ENCODE measurements at regions not wholly inside any gene's neighbourhood (a gene's known extent, or its start where the extent isn't known, plus 50 kb on each side); places are given as distances from the start of the nearest gene placed in this dataset.
A peak's percentile ranks its signal among the peaks of the same experiment; 100 is the strongest.

GRCh38 chr17:77746393-77746792, 212.1 kb upstream of the TNRC6C start:
- Histone ChIP-seq H2BK5ac (ENCODE audit: low read depth, low read length) (no peak overlapping the region), H3K23me2 (ENCODE audit: low read depth, low read length) (no peaks in the 10 kb centered on the region), H3K36me3 (ENCODE audit: control insufficient read depth in 2 of 4, insufficient read depth in 4 of 4, low read length in 3 of 4) (no peaks in the 10 kb centered on the region), H3K27me3 (replicated peaks in 1 of 4; ENCODE audit: control insufficient read depth in 3 of 4, extremely low read depth in 1 of 4, insufficient read depth in 3 of 4, low read length in 3 of 4) (peaks cover 0 to 8% (median 0%) of the 10 kb centered on the region in 4 experiments; a peak in 3 of 7 replicates), H3K27ac (ENCODE audit: low read depth, low read length) (no peak overlapping the region), H3K4me3 (ENCODE audit: extremely low read depth in 1 of 4, insufficient read depth in 2 of 4, low read depth in 3 of 4, low read length in 4 of 4) (no peak overlapping the region), H3K4me1 (replicated peaks in 1 of 4; ENCODE audit: control insufficient read depth in 3 of 4, insufficient read depth in 4 of 4, low read length in 3 of 4) (peaks cover 0 to 28% (median 5%) of the 10 kb centered on the region in 4 experiments; a peak in 4 of 7 replicates), H3K79me2 (ENCODE audit: control insufficient read depth in 1 of 2, insufficient read depth in 2 of 2, low read length in 2 of 2) (no peaks in the 10 kb centered on the region), H2AK5ac (ENCODE audit: low read depth, low read length) (no peak overlapping the region), H3K4me2 (ENCODE audit: insufficient read depth in 1 of 2, low read depth in 2 of 2, low read length in 2 of 2) (no peak overlapping the region), H3K9me3 (ENCODE audit: insufficient read depth in 2 of 2, low read depth in 1 of 2, low read length in 1 of 2) (peaks cover 0 to 4% of the 10 kb centered on the region in 2 experiments; a peak in 1 of 4 replicates), H3K18ac (ENCODE audit: extremely low read depth, low read length) (no peak overlapping the region), H4K91ac (replicated peaks; ENCODE audit: insufficient read length, low read length) (no peak overlapping the region), H2BK15ac (ENCODE audit: low read length) (no peak overlapping the region), H3K23ac (ENCODE audit: insufficient read length) (no peak overlapping the region), H2AFZ (ENCODE audit: low read length) (no peak overlapping the region), H3K9ac (replicated peaks in 1 of 4; ENCODE audit: extremely low read depth in 1 of 4, low read depth in 3 of 4, low read length in 3 of 4) (no peak overlapping the region), H3K14ac (ENCODE audit: insufficient read length) (no peak overlapping the region), H4K5ac (ENCODE audit: insufficient read length, low read depth, low read length) (no peak overlapping the region), H3K79me1 (ENCODE audit: low read depth, low read length) (no peaks in the 10 kb centered on the region), H3K4ac (replicated peaks; ENCODE audit: insufficient read length, low read depth, low read length) (no peak overlapping the region), H2BK120ac (replicated peaks; ENCODE audit: low read depth, low read length) (no peak overlapping the region), H3K56ac (replicated peaks; ENCODE audit: insufficient read length, low read depth, low read length) (no peak overlapping the region), H4K8ac (ENCODE audit: extremely low read depth, insufficient read depth, low read length) (no peak overlapping the region; the same call in 1 of the 2 replicates), H2BK12ac (ENCODE audit: low read depth, low read length) (no peak overlapping the region), H2BK20ac (ENCODE audit: low read length) (0 out of 2 replicates have a peak overlapping the region, but pooled peaks have one; percentile 6), H4K20me1 (replicated peaks in 1 of 2; ENCODE audit: control insufficient read depth in 1 of 2, insufficient read depth in 2 of 2, low read length in 2 of 2) (no peaks in the 10 kb centered on the region)
- DNase-seq (ENCODE audit: low read depth in 1 of 2, low spot score in 2 of 2), result no peak
- FAIRE-seq, result no peak
- ChIA-PET CTCF (ENCODE audit: partially characterized antibody) (interaction anchor here (0.8 to 1.4 kb wide), 9 partner anchors 17 to 267 kb away, joined by 3 to 5 read pairs (median 4); no protein-coding TSS in a partner anchor), POLR2A (ENCODE audit: partially characterized antibody) (no interaction called here)
- 82% methylated on average over 8 of the region's 8 CpGs; no CpG with 5 or more reads in 1 of the 2 experiments for WGBS, 2 experiments (ENCODE audit: extremely low coverage in 1 of 2, insufficient coverage in 1 of 2, insufficient read length in 1 of 2, insufficient replicate concordance in 2 of 2, low coverage in 1 of 2, low lambda C conversion rate in 2 of 2, missing lambda C conversion rate in 1 of 2)
- TF ChIP-seq SP4 (IDR thresholded peaks at IDR 0.05; ENCODE audit: low read length) (no peak), ATF2 (IDR thresholded peaks at IDR 0.05; ENCODE audit: low read length) (no peak), SAP30 (IDR thresholded peaks at IDR 0.05; ENCODE audit: insufficient read depth, insufficient replicate concordance, low read length) (no peak), TEAD4 (IDR thresholded peaks at IDR 0.05; ENCODE audit: low read depth, low read length) (no peak), SUZ12 (IDR thresholded peaks at IDR 0.05; ENCODE audit: low read length) (no peak), E2F6 (IDR thresholded peaks at IDR 0.05) (no peak), PHF8 (conservative IDR thresholded peaks at IDR 0.05; ENCODE audit: low read depth, low read length) (no peak), EP300 (IDR thresholded peaks at IDR 0.05; ENCODE audit: borderline replicate concordance in 1 of 2, low read depth in 2 of 2, low read length in 2 of 2) (no peak), RFX5 (IDR thresholded peaks at IDR 0.05; ENCODE audit: borderline replicate concordance, low read depth, low read length) (no peak), ASH2L (IDR thresholded peaks at IDR 0.05; ENCODE audit: low read length) (no peak), TCF12 (IDR thresholded peaks at IDR 0.05; ENCODE audit: low read depth, low read length) (no peak), KDM5A (IDR thresholded peaks at IDR 0.05; ENCODE audit: low read length) (no peak)
